Stimulated activated naive CD8-positive, alpha-beta T cell treated with anti-CD3 and anti-CD28 coated beads, Interleukin-15, Interleukin-2, amounts not matched to agents 100 U/mL and 50 U/mL, for 24 hours (primary cell): ENCODE measurements at regions not wholly inside any gene's neighbourhood (a gene's known extent, or its start where the extent isn't known, plus 50 kb on each side); places are given as distances from the start of the nearest gene placed in this dataset.
"Not testable (repeated sequence)": the region's sequence is repeated elsewhere in the genome, so short reads cannot be mapped to it uniquely, and the experiment has no call there.

Experiments used
- ATAC-seq: fragments of 150-1000 bp; cut with Tn5 transposase; one replicate; pipeline ENCODE4 v1.10.0; 2021
- DNase-seq: peaks from one replicate; pipeline ENCODE4 v3.0.0; 2021

- no peak for ATAC-seq
- no peak for DNase-seq
Measured at GRCh38 chr12:23083267-23083666, 458.3 kb downstream of the ETNK1 start.

- no peak for ATAC-seq
- DNase-seq: no peak
Measured at GRCh38 chr12:23084236-23084995, 459.4 kb downstream of the ETNK1 start.

GRCh38 chr12:23088594-23088993 lies 463.6 kb downstream of the ETNK1 start:
- ATAC-seq: no peak
- no peak for DNase-seq

GRCh38 chr12:23093488-23093887 lies 468.5 kb downstream of the ETNK1 start:
- DNase-seq: no peak
- no peak for ATAC-seq

GRCh38 chr12:23096321-23096720 lies 471.4 kb downstream of the ETNK1 start:
- ATAC-seq (no peak), DNase-seq (no peak)

- ATAC-seq: no peak
- no peak for DNase-seq
Measured at GRCh38 chr12:23098110-23098509, 473.1 kb downstream of the ETNK1 start.

GRCh38 chr12:23098517-23098916 lies 473.5 kb downstream of the ETNK1 start:
- no peak for DNase-seq
- no peak for ATAC-seq

GRCh38 chr12:23099104-23099503 lies 474.1 kb downstream of the ETNK1 start:
- no peak for ATAC-seq

GRCh38 chr12:23099604-23100003 lies 474.6 kb downstream of the ETNK1 start:
- DNase-seq (no peak), ATAC-seq (no peak)

More at GRCh38 chr12:23099104-23099503, 474.1 kb downstream of the ETNK1 start:
- no peak for DNase-seq

GRCh38 chr12:23108957-23109356 lies 484.0 kb downstream of the ETNK1 start:
- DNase-seq (no peak), ATAC-seq (no peak)

GRCh38 chr12:23113781-23114180 lies 488.8 kb downstream of the ETNK1 start:
- ATAC-seq: no peak
- no peak for DNase-seq

GRCh38 chr12:23115984-23116383 lies 491.0 kb downstream of the ETNK1 start:
- ATAC-seq: no peak
- no peak for DNase-seq

GRCh38 chr12:23126794-23127193 lies 501.8 kb downstream of the ETNK1 start:
- no peak for DNase-seq

GRCh38 chr12:23127701-23128100 lies 502.7 kb downstream of the ETNK1 start:
- no peak for ATAC-seq

More at GRCh38 chr12:23126794-23127193, 501.8 kb downstream of the ETNK1 start:
- no peak for ATAC-seq

GRCh38 chr12:23128462-23128861 lies 503.5 kb downstream of the ETNK1 start:
- ATAC-seq (no peak), DNase-seq (no peak)

More at GRCh38 chr12:23127701-23128100, 502.7 kb downstream of the ETNK1 start:
- no peak for DNase-seq

- no peak for DNase-seq
- no peak for ATAC-seq
Measured at GRCh38 chr12:23132357-23132756, 507.4 kb downstream of the ETNK1 start.

- no peak for DNase-seq
- ATAC-seq: no peak
Measured at GRCh38 chr12:23133471-23133870, 508.5 kb downstream of the ETNK1 start.

GRCh38 chr12:23139026-23139425 lies 514.1 kb downstream of the ETNK1 start:
- ATAC-seq: no peak
- no peak for DNase-seq

- ATAC-seq (no peak), DNase-seq (no peak)
Measured at GRCh38 chr12:23140710-23141109, 515.7 kb downstream of the ETNK1 start.

GRCh38 chr12:23141335-23141734 lies 516.4 kb downstream of the ETNK1 start:
- no peak for ATAC-seq
- no peak for DNase-seq

GRCh38 chr12:23146070-23146469 lies 521.1 kb downstream of the ETNK1 start:
- not testable (repeated sequence) for DNase-seq, ATAC-seq

- ATAC-seq (no peak), DNase-seq (no peak)
Measured at GRCh38 chr12:23168459-23168858, 543.5 kb downstream of the ETNK1 start.

- ATAC-seq: no peak
- no peak for DNase-seq
Measured at GRCh38 chr12:23169012-23169695, 544.2 kb downstream of the ETNK1 start.

GRCh38 chr12:23169696-23170013 lies 544.7 kb downstream of the ETNK1 start:
- DNase-seq: no peak
- ATAC-seq: no peak
